HCT116 (cell line): ENCODE measurements at regions not wholly inside any gene's neighbourhood (a gene's known extent, or its start where the extent isn't known, plus 50 kb on each side); places are given as distances from the start of the nearest gene placed in this dataset.

ENCODE experiments used
- ATAC-seq: fragments of 200-7000 bp; cut with Tn5 transposase; 2 replicates; pipeline ENCODE4 v1.9.1; 2020; ENCODE audit warnings: mild to moderate bottlenecking, moderate library complexity
- BruUV-seq: library from RNA; stranded (reverse); fragments of 400-500 nt; replicated peaks from 2 replicates; lab custom pipeline; 2021; lab: Mats Ljungman, UMichigan
- CTCF ChIA-PET: fragments of 300-600 bp; sonication (Branson Sonifier 250); formaldehyde crosslinking; loops from one replicate; lab custom pipeline; 2021; ENCODE audit warnings: antibody characterized with exemption; lab: Charles Lee
- POLR2A ChIA-PET: fragments of 300-600, 350-600 bp; sonication (Branson Sonifier 250); formaldehyde crosslinking; loops from one replicate; lab custom pipeline; 2021; ENCODE audit warnings: antibody characterized with exemption; lab: Charles Lee
- RAD21 ChIA-PET, 2 experiments: fragments of 300-600 bp; sonication (Branson Sonifier 250); formaldehyde crosslinking; loops; one replicate each; lab custom pipeline; 2023; ENCODE audit warnings: low total read pairs in 2 of 2; ENCODE audit not compliant: uncharacterized antibody in 2 of 2, unreplicated experiment in 2 of 2, low non-redundant PET in 1 of 2; lab: Charles Lee
- DNase-seq: peaks from one replicate; pipeline ENCODE4 v3.0.0-alpha.2; 2010; ENCODE audit warnings: low read depth, low spot score
- H2AFZ ChIP-seq: fragments of 200-600 bp; shearing (Covaris generic), sonication (generic); 2 replicates; pipeline ENCODE4 v1.6.1; 2017; ENCODE audit warnings: low read depth, mixed run types, mixed read lengths, antibody characterized with exemption, low read length; ENCODE audit not compliant: poor library complexity, severe bottlenecking
- H3K27ac ChIP-seq: 2 replicates; pipeline ENCODE4 v1.5.1; 2012; ENCODE audit warnings: low read depth, low read length
- H3K27me3 ChIP-seq: fragments of 200-600 bp; sonication (generic); 2 replicates; pipeline ENCODE4 v1.6.1; 2016; ENCODE audit warnings: mixed run types, low read length, mixed read lengths; ENCODE audit not compliant: insufficient read depth
- H3K36me3 ChIP-seq, 2 experiments: fragments of 200-500 bp in 1 of 2; fragments of 200-600 bp in 1 of 2; sonication (Bioruptor generic) in 1 of 2; sonication (generic) in 1 of 2; 2 replicates each; pipeline versions ENCODE4 v1.5.1 to v1.6.1; 2014 to 2016; ENCODE audit warnings: low read length in 2 of 2, inconsistent platforms in 1 of 2, mixed read lengths in 1 of 2, mixed run types in 1 of 2; ENCODE audit not compliant: insufficient read depth in 2 of 2, control insufficient read depth in 1 of 2
- H3K4me1 ChIP-seq, 2 experiments: fragments of 200-600 bp in 1 of 2; sonication (generic) in 1 of 2; 2 replicates each; pipeline versions ENCODE4 v1.5.1 to v1.6.1; 2012 to 2017; ENCODE audit warnings: low read length in 2 of 2, inconsistent platforms in 1 of 2, mild to moderate bottlenecking in 1 of 2, mixed read lengths in 1 of 2, mixed run types in 1 of 2, moderate library complexity in 1 of 2; ENCODE audit not compliant: insufficient read depth in 2 of 2, control insufficient read depth in 1 of 2
- H3K4me2 ChIP-seq: fragments of 200-600 bp; sonication (generic); 2 replicates; pipeline ENCODE4 v1.6.1; 2017; ENCODE audit warnings: mixed run types, low read length, mixed read lengths
- H3K4me3 ChIP-seq, 2 experiments: fragments of 200-600 bp in 1 of 2; sonication (generic) in 1 of 2; replicated peaks in 1 of 2; 2 replicates each; pipeline ENCODE4 v1.5.1; 2011 to 2016; ENCODE audit warnings: low read length in 2 of 2, control low read depth in 1 of 2, low read depth in 1 of 2, mild to moderate bottlenecking in 1 of 2, mixed read lengths in 1 of 2, mixed run types in 1 of 2
- H3K79me2 ChIP-seq: fragments of 200-600 bp; sonication (generic); 2 replicates; pipeline ENCODE4 v1.6.1; 2017; ENCODE audit warnings: mild to moderate bottlenecking, mixed run types, low read length, moderate library complexity, mixed read lengths; ENCODE audit not compliant: insufficient read depth
- H3K9ac ChIP-seq: fragments of 200-600 bp; sonication (generic); 2 replicates; pipeline ENCODE4 v1.6.1; 2016; ENCODE audit warnings: low read length, mixed read lengths
- H3K9me2 ChIP-seq: fragments of 200-600 bp; sonication (generic), shearing (Covaris generic); 2 replicates; pipeline ENCODE4 v1.6.1; 2017; ENCODE audit warnings: mixed run types, mild to moderate bottlenecking, moderate library complexity; ENCODE audit not compliant: insufficient read depth
- H3K9me3 ChIP-seq, 2 experiments: fragments of 200-500 bp in 1 of 2; fragments of 200-600 bp in 1 of 2; sonication (Bioruptor generic) in 1 of 2; sonication (generic) in 1 of 2; 2 replicates each; pipeline ENCODE4 v1.6.1; 2014 to 2017; ENCODE audit warnings: low read length in 2 of 2, mixed read lengths in 2 of 2, inconsistent platforms in 1 of 2, low read depth in 1 of 2, mild to moderate bottlenecking in 1 of 2, mixed run types in 1 of 2, moderate library complexity in 1 of 2; ENCODE audit not compliant: control insufficient read depth in 1 of 2, insufficient read depth in 1 of 2
- H4K20me1 ChIP-seq: fragments of 200-600 bp; sonication (generic), shearing (Covaris generic); 2 replicates; pipeline ENCODE4 v1.6.1; 2017; ENCODE audit warnings: mixed run types, mild to moderate bottlenecking, moderate library complexity; ENCODE audit not compliant: insufficient read depth
- CBX3 ChIP-seq: IDR thresholded peaks from 2 replicates; pipeline ENCODE4 v1.6.1; 2012; ENCODE audit warnings: low read depth
- CEBPB ChIP-seq: IDR thresholded peaks from 2 replicates; pipeline ENCODE4 v1.6.1; 2012; ENCODE audit warnings: low read depth
- EZH2phosphoT487 ChIP-seq: fragments of 200-600 bp; IDR thresholded peaks from 2 replicates; pipeline ENCODE4 v1.6.1; 2018; ENCODE audit warnings: antibody characterized with exemption, borderline replicate concordance
- POLR2AphosphoS5 ChIP-seq: IDR thresholded peaks from 2 replicates; pipeline ENCODE4 v1.6.1; 2011; ENCODE audit warnings: mild to moderate bottlenecking, low read depth, low read length, moderate library complexity
- SP1 ChIP-seq: IDR thresholded peaks from 2 replicates; pipeline ENCODE4 v1.6.1; 2012; ENCODE audit warnings: low read depth
- TCF7L2 ChIP-seq: IDR thresholded peaks from 2 replicates; pipeline ENCODE4 v1.7.0; 2011; ENCODE audit warnings: borderline replicate concordance, inconsistent platforms; ENCODE audit not compliant: insufficient read depth, insufficient read length; ENCODE audit errors: extremely low read depth
- ZFX ChIP-seq: fragments of 450-650 bp; IDR thresholded peaks from 2 replicates; pipeline ENCODE4 v1.6.1; 2017
- intact Hi-C: fragments of 100-400 bp; cut with micrococcal nuclease; formaldehyde crosslinking; loops from 2 replicates; pipeline ENCODE4 v1.10.0; 2022
- TF ChIP-seq, protein P1 (sequence below): IDR thresholded peaks from 2 replicates; pipeline ENCODE4 v1.6.1; 2011; ENCODE audit warnings: mild to moderate bottlenecking, low read length, moderate library complexity; ENCODE audit not compliant: insufficient replicate concordance; ENCODE audit errors: extremely low read depth
- TF ChIP-seq, protein P2 (sequence below): IDR thresholded peaks from 2 replicates; pipeline ENCODE4 v1.6.1; 2012

DNA sequence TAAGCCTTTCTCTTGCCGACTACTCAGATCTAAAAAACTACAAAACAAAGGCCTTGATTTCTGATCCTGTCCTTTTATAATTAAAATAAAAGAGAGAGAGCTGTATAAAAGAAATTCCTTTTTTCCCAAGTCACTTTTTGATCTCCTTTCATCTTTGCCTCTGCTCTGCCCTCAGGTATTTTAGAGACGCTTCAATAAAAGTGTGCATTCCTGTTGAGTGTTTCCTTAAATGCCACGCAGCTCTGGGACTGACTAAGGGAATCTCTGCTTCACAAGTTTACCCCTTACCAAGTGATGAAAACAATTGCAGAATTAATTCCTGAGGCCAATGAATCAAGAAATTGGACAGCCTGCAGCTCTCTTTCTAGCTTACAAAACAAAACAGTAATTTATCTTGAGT is 1109.8 kb downstream of the TMTC2 start:
- H3K36me3 ChIP-seq, result no peaks in the 10 kb centered on the region
- H3K79me2 ChIP-seq, result no peaks in the 10 kb centered on the region
- ATAC-seq, result peak; percentile 70
- H3K4me1 ChIP-seq, result peaks cover 2 to 17% of the 10 kb centered on the region in 2 experiments; a peak in 2 of 4 replicates
- BruUV-seq, result no TSS peak
- no peak overlapping the region for H3K4me3 ChIP-seq
- TF ChIP-seq ZFX, result no peak
- no peak for TF ChIP-seq EZH2phosphoT487
- TF ChIP-seq, protein P1, sequence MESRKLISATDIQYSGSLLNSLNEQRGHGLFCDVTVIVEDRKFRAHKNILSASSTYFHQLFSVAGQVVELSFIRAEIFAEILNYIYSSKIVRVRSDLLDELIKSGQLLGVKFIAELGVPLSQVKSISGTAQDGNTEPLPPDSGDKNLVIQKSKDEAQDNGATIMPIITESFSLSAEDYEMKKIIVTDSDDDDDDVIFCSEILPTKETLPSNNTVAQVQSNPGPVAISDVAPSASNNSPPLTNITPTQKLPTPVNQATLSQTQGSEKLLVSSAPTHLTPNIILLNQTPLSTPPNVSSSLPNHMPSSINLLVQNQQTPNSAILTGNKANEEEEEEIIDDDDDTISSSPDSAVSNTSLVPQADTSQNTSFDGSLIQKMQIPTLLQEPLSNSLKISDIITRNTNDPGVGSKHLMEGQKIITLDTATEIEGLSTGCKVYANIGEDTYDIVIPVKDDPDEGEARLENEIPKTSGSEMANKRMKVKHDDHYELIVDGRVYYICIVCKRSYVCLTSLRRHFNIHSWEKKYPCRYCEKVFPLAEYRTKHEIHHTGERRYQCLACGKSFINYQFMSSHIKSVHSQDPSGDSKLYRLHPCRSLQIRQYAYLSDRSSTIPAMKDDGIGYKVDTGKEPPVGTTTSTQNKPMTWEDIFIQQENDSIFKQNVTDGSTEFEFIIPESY, result no peak
- no peak for TF ChIP-seq SP1
- peak; percentile 49 for TF ChIP-seq TCF7L2
- TF ChIP-seq CBX3, result no peak
- ChIA-PET CTCF (no interaction called here), RAD21 (no interaction called here), POLR2A (interaction anchor here (1.0 kb wide), 1 partner anchor 25 kb away, joined by 3 read pairs; no protein-coding TSS in a partner anchor)
- H3K4me2 ChIP-seq, result peak overlapping the region; percentile 49
- peak; percentile 8 for DNase-seq
- H3K9ac ChIP-seq, result no peak overlapping the region
- H3K27me3 ChIP-seq, result no peaks in the 10 kb centered on the region
- H3K27ac ChIP-seq, result no peak overlapping the region
- H3K9me2 ChIP-seq, result no peaks in the 10 kb centered on the region
- H2AFZ ChIP-seq, result peak overlapping the region; percentile 85
- H3K9me3 ChIP-seq, result no peaks in the 10 kb centered on the region
- intact Hi-C loops, result no loop called here
- H4K20me1 ChIP-seq, result no peaks in the 10 kb centered on the region

DNA sequence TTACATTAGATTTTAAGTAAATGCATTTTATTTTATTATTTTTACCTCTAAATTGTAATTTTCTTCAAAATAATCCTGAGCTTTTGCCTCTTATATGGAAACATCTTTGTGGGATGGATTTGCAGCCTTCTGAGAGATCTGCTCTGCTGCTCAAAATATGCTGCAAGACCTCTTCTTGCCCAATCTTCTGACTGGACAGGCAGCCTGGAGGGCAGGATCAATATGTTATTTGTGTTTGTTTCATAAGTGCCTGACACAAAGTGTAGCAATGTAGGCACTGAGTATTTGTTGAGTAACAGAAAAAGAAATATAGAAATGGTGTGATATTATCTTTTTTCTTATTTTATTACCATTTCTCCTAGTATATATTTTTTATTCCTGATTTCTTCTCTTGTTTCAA is 1106.9 kb downstream of the TMTC2 start:
- intact Hi-C loops, result no loop called here
- Histone ChIP-seq H3K27me3 (no peaks in the 10 kb centered on the region), H3K4me2 (no peak overlapping the region), H3K4me3 (no peak overlapping the region), H3K9ac (no peak overlapping the region), H3K9me3 (no peaks in the 10 kb centered on the region), H3K79me2 (no peaks in the 10 kb centered on the region), H4K20me1 (no peaks in the 10 kb centered on the region), H3K4me1 (peaks cover 2 to 17% of the 10 kb centered on the region in 2 experiments; a peak in 2 of 4 replicates), H3K36me3 (no peaks in the 10 kb centered on the region), H2AFZ (no peak overlapping the region), H3K27ac (no peak overlapping the region), H3K9me2 (no peaks in the 10 kb centered on the region)
- ChIA-PET CTCF (no interaction called here), RAD21 (no interaction called here), POLR2A (no interaction called here)
- TF ChIP-seq, protein P1, result no peak
- TF ChIP-seq SP1, result no peak
- no peak for TF ChIP-seq ZFX
- no peak for TF ChIP-seq CBX3
- TF ChIP-seq, protein P2, sequence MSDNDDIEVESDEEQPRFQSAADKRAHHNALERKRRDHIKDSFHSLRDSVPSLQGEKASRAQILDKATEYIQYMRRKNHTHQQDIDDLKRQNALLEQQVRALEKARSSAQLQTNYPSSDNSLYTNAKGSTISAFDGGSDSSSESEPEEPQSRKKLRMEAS, result no peak
- TF ChIP-seq POLR2AphosphoS5, result no peak
- no peak for TF ChIP-seq CEBPB
- BruUV-seq, result no TSS peak
- DNase-seq (no peak), ATAC-seq (no peak)
